ENCODE measurements at regions not wholly inside any gene's neighbourhood (a gene's known extent, or its start where the extent isn't known, plus 50 kb on each side); places are given as distances from the start of the nearest gene placed in this dataset.
A peak's percentile ranks its signal among the peaks of the same experiment; 100 is the strongest.

DNA sequence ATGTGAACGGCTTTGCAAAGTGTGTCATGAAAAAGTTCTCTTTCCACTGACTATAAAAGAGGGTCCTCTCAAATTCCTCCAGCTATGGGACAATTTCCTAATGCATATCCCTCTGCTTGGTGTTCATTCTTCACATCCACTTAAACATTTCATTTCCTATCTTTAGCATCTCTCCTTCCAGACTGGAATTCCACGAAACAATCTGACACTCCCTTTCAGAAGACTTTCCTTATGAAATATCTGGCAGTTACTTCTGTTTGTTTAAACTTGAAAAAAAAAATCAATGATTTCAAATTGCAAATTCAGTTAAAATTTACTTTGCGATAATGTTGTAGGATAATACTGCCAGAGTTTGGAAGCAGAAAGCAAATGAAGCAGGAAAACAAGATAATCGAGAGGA lies 105.8 kb upstream of the SELENOK start:
- Histone ChIP-seq H3K4me3 (no peak overlapping the region), H3K36me3 (no peaks in the 10 kb centered on the region), H3K4me1 (peaks cover 0 to 10% (median 0%) of the 10 kb centered on the region in 9 donors), H3K9me3 (no peaks in the 10 kb centered on the region), H3K27ac (no peak overlapping the region), H3K27me3 (peaks cover 0 to 3% (median 0%) of the 10 kb centered on the region in 7 donors)
- intact Hi-C loops (cut with DNase I), result no loop called here
- DNase-seq (no peak), ATAC-seq (no peak)
- TF ChIP-seq CTCF (IDR thresholded peaks at IDR 0.05), result no peak
- WGBS, 2 donors, result 64 to 72% methylated on average over 4 of the region's 4 CpGs

GRCh38 chr3:53996141-53996874 lies 104.6 kb upstream of the SELENOK start:
- Histone ChIP-seq H3K27ac (no peak overlapping the region), H3K4me1 (peaks cover 0 to 10% (median 0%) of the 10 kb centered on the region in 9 donors), H3K27me3 (peaks cover 0 to 3% (median 0%) of the 10 kb centered on the region in 7 donors), H3K9me3 (no peaks in the 10 kb centered on the region), H3K4me3 (no peak overlapping the region), H3K36me3 (no peaks in the 10 kb centered on the region)
- 70 to 82% methylated on average over 7 of the region's 7 CpGs for WGBS, 2 donors
- intact Hi-C loops (cut with DNase I), result no loop called here
- ATAC-seq (no peak), DNase-seq (no peak)
- TF ChIP-seq CTCF (IDR thresholded peaks at IDR 0.05), result no peak

GRCh38 chr3:53994986-53995603 lies 103.4 kb upstream of the SELENOK start:
- H3K9me3 ChIP-seq, result no peaks in the 10 kb centered on the region
- ATAC-seq (peak in 3 of 8 donors; percentile 37 to 68 (median 49)), DNase-seq (no peak)
- no peaks in the 10 kb centered on the region for H3K36me3 ChIP-seq
- WGBS, 2 donors, result 54 to 83% methylated on average over 9 of the region's 9 CpGs
- TF ChIP-seq CTCF (IDR thresholded peaks at IDR 0.05), result no peak
- no peak overlapping the region for H3K27ac ChIP-seq
- peaks cover 0 to 10% (median 0%) of the 10 kb centered on the region in 9 donors for H3K4me1 ChIP-seq
- intact Hi-C loops (cut with DNase I), result no loop called here
- H3K4me3 ChIP-seq, result no peak overlapping the region
- H3K27me3 ChIP-seq, result peaks cover 0 to 3% (median 0%) of the 10 kb centered on the region in 7 donors

GRCh38 chr3:53991240-53991639 lies 99.6 kb upstream of the SELENOK start:
- TF ChIP-seq CTCF (IDR thresholded peaks at IDR 0.05), result no peak
- Histone ChIP-seq H3K4me1 (no peaks in the 10 kb centered on the region), H3K9me3 (no peaks in the 10 kb centered on the region), H3K36me3 (no peaks in the 10 kb centered on the region), H3K27me3 (peaks cover 0 to 7% (median 0%) of the 10 kb centered on the region in 7 donors), H3K27ac (no peak overlapping the region), H3K4me3 (no peak overlapping the region)
- no peak for ATAC-seq
- DNase-seq, result no peak
- WGBS, 2 donors, result 84 to 89% methylated on average over 2 of the region's 2 CpGs
- intact Hi-C loops (cut with DNase I), result no loop called here
